Epithelial cell of proximal tubule (primary cell): ENCODE measurements at regions not wholly inside any gene's neighbourhood (a gene's known extent, or its start where the extent isn't known, plus 50 kb on each side); places are given as distances from the start of the nearest gene placed in this dataset.

Experiments used
- DNase-seq: peaks from one replicate; pipeline ENCODE4 v3.0.0-alpha.2; 2011; ENCODE audit warnings: low read depth
- H3K4me3 ChIP-seq: 2 replicates; pipeline ENCODE4 v1.5.1; 2011; ENCODE audit warnings: low read depth, mild to moderate bottlenecking, low read length
- CTCF ChIP-seq: conservative IDR thresholded peaks from 2 replicates; pipeline ENCODE4 v1.5.1; 2012; ENCODE audit warnings: low read depth, mild to moderate bottlenecking, low read length

- no peak overlapping the region for H3K4me3 ChIP-seq
- TF ChIP-seq CTCF = no peak
- no peak for DNase-seq
Observed at GRCh38 chr18:22603902-22604301, 186.2 kb upstream of the CTAGE1 start.

DNA sequence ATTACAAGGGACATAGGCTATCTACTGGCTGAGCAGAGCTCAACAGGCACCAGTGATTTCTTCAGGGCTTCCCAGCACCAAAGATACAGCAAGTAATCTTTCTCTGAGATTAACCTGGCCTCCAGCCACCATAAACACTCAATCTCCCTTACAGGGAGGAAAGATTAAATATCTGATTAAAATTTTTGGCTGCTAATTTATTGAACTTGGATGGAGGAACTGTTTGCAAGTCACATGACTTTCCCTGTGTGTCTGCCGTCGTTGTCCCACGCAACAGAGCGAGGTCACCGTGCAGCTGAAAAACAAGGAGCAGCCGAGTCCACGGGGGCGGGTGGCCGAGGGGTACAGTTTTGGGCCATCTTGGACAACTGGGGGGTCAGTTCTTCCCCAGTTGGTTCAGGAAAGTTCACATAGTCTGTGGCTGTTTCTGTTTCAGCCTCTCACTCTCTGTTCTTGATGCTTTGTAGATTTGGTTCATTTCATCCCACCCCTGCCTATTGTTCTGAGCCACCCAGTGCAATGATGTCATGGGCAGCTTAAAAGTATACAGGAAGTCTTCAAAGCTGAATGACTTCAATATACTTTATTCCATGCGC is 186.8 kb upstream of the CTAGE1 start:
- no peak for TF ChIP-seq CTCF
- no peak overlapping the region for H3K4me3 ChIP-seq
- DNase-seq = peak; percentile 32

DNA sequence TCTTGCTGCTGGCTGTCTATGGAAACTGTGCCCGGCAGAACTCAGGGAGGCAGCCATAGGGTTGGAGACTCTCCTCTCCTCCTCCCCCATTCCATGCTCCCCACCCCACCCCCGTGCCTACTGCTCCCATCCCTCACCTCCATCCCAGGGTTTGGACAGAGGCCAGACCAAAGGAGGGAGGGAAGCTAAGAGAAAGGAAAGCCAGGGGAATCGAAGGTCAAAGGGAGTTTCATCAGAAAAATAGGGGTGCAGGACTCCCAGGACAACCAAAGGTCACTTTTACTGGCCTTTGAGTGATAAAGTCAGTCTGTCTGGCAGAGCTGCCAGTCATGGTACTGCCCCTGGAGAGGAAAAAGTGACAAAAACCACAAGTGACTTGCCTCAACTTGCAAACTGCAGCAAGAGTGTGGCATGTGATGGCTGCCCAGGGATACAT is 187.3 kb upstream of the CTAGE1 start:
- no peak for TF ChIP-seq CTCF
- no peak overlapping the region for H3K4me3 ChIP-seq
- no peak for DNase-seq

- no peak for DNase-seq
- no peak overlapping the region for H3K4me3 ChIP-seq
- no peak for TF ChIP-seq CTCF
Observed at GRCh38 chr18:22605736-22606135, 188.0 kb upstream of the CTAGE1 start.

DNA sequence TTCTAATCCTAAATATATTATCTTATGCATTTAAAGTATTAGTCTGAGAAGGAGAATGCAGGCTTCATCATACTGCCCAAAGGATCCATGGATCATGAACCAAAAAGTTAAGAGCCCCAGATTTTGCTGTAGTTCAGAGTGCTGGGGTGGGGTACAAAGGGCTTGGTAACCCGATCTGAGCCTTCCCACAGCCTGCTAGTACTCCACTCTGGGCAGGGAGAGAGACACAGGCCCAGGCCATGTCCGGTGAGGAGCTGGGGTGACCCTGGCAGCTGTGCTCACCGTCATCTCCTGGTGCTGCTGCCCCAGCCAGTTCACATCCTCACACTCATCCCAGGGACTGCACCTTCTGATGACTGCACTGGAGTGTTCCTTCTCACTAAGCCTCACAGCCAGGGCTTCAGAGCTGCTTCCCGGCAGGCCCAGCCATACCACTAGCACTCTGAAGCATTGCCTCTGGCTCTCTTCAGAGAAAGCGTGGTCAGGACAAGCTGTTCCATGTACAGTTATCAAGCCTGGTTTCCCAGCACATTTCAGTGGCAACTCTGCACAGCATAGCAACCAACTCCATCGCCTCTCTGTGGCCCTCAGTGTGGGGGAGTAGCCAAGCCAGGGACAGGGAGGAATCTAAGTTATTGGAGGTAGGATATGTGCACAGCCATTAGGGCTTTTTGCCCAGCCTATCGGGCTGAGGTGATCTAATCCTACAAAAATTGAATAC is 189.0 kb upstream of the CTAGE1 start:
- no peak for TF ChIP-seq CTCF
- no peak overlapping the region for H3K4me3 ChIP-seq
- no peak for DNase-seq

- DNase-seq = no peak
- H3K4me3 ChIP-seq = no peak overlapping the region
- no peak for TF ChIP-seq CTCF
Observed at GRCh38 chr18:22607284-22607635, 189.5 kb upstream of the CTAGE1 start.

GRCh38 chr18:22608847-22609246 is 191.1 kb upstream of the CTAGE1 start:
- DNase-seq = no peak

More at GRCh38 chr18:22608847-22609246, 191.1 kb upstream of the CTAGE1 start:
- no peak overlapping the region for H3K4me3 ChIP-seq
- no peak for TF ChIP-seq CTCF
